OCI-LY7 (cell line): ENCODE measurements at regions not wholly inside any gene's neighbourhood (a gene's known extent, or its start where the extent isn't known, plus 50 kb on each side); places are given as distances from the start of the nearest gene placed in this dataset.
"Not testable (repeated sequence)": the region's sequence is repeated elsewhere in the genome, so short reads cannot be mapped to it uniquely, and the experiment has no call there.

Source experiments
- CTCF ChIP-seq: fragments of 200-600 bp; sonication (generic); conservative IDR thresholded peaks from 2 replicates; pipeline ENCODE4 v1.5.1; 2014; ENCODE audit warnings: mild to moderate bottlenecking, antibody characterized with exemption, low read length, moderate library complexity, mixed read lengths
- EZH2phosphoT487 ChIP-seq: fragments of 200-600 bp; sonication (generic); IDR thresholded peaks from 2 replicates; pipeline ENCODE4 v1.6.1; 2018; ENCODE audit warnings: low read depth, borderline replicate concordance, mild to moderate bottlenecking, mixed run types, antibody characterized with exemption, low read length, moderate library complexity, mixed read lengths

DNA sequence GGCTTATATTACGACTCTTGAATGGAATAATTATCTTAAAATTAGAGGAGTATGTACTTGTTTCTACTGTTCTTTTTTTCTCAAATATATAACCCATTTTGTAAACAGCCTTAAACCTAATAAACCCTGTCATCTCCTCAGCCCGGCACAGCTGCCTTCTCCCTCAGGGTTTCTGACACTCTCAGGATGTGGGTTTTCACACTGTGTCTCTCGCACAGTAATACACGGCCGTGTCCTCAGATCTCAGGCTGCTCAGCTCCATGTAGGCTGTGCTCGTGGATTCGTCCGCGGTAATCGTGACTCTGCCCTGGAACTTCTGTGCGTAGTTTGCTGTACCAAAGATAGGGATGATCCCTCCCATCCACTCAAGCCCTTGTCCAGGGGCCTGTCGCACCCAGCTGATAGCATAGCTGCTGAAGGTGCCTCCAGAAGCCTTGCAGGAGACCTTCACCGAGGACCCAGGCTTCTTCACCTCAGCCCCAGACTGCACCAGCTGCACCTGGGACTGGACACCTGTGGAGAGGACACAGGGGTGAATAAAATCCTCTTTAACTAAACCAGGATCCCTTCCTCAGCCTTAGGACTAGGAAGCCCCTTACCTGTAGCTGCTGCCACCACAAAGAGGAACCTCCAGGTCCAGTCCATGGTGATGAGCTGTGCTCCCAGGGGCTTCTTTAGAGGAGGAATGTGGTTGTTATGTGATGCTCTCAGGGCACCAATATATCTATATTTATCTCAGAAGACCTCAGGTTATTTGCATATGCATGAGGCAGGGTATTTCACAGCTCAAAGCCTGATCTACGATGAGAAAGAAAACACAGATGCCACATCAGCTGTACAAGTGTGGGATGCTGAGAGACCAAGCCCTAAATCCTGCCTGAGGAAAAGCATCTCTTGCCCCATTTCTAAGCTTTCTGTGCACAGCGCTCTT lies 1235.8 kb downstream of the TMEM121 start:
- not testable (repeated sequence) for TF ChIP-seq CTCF, EZH2phosphoT487
